SK-N-SH (cell line): ENCODE measurements at regions not wholly inside any gene's neighbourhood (a gene's known extent, or its start where the extent isn't known, plus 50 kb on each side); places are given as distances from the start of the nearest gene placed in this dataset.
"Not testable (repeated sequence)": the region's sequence is repeated elsewhere in the genome, so short reads cannot be mapped to it uniquely, and the experiment has no call there.

Source experiments
- CHD2 ChIP-seq: fragments of 150-350 bp; IDR thresholded peaks from 2 replicates; pipeline ENCODE4 v1.6.1; 2018; ENCODE audit warnings: low read length; ENCODE audit not compliant: partially characterized antibody
- CTCF ChIP-seq: fragments of 200-600 bp; sonication (generic); IDR thresholded peaks from 2 replicates; pipeline ENCODE4 v1.6.1; 2017; ENCODE audit warnings: antibody characterized with exemption, mild to moderate bottlenecking, moderate library complexity
- GABPA ChIP-seq: IDR thresholded peaks from 2 replicates; pipeline ENCODE4 v1.4.0; 2012; ENCODE audit warnings: low read depth, mild to moderate bottlenecking
- IRF3 ChIP-seq: fragments of 150-350 bp; IDR thresholded peaks from 2 replicates; pipeline ENCODE4 v1.6.1; 2016; ENCODE audit warnings: mild to moderate bottlenecking, low read depth, low read length
- NFIC ChIP-seq: IDR thresholded peaks from 2 replicates; pipeline ENCODE4 v1.4.0; 2012; ENCODE audit warnings: borderline replicate concordance
- USF2 ChIP-seq: fragments of 150-350 bp; IDR thresholded peaks from 2 replicates; pipeline ENCODE4 v1.6.1; 2017; ENCODE audit warnings: antibody characterized with exemption, low read length, low read depth, borderline replicate concordance
- YY1 ChIP-seq: IDR thresholded peaks from 2 replicates; pipeline ENCODE4 v1.4.0; 2012; ENCODE audit warnings: low read depth, mild to moderate bottlenecking

GRCh38 chr22:25309586-25309985 is 90.1 kb downstream of the CRYBB2 start:
- TF ChIP-seq CTCF, YY1, CHD2, IRF3, GABPA, USF2, NFIC: not testable (repeated sequence)
